GM21825 (cell line): ENCODE measurements at regions not wholly inside any gene's neighbourhood (a gene's known extent, or its start where the extent isn't known, plus 50 kb on each side); places are given as distances from the start of the nearest gene placed in this dataset.
"Not testable (repeated sequence)": the region's sequence is repeated elsewhere in the genome, so short reads cannot be mapped to it uniquely, and the experiment has no call there.

ENCODE experiments used
- ATAC-seq: cut with Tn5 transposase; IDR thresholded peaks from one replicate; pipeline ENCODE4 v1.9.1; 2021; ENCODE audit warnings: mild to moderate bottlenecking, moderate library complexity; ENCODE audit not compliant: unreplicated experiment

- ATAC-seq, result no peak
Measured at GRCh38 chr18:42532119-42532518, 577.1 kb downstream of the PIK3C3 start.

DNA sequence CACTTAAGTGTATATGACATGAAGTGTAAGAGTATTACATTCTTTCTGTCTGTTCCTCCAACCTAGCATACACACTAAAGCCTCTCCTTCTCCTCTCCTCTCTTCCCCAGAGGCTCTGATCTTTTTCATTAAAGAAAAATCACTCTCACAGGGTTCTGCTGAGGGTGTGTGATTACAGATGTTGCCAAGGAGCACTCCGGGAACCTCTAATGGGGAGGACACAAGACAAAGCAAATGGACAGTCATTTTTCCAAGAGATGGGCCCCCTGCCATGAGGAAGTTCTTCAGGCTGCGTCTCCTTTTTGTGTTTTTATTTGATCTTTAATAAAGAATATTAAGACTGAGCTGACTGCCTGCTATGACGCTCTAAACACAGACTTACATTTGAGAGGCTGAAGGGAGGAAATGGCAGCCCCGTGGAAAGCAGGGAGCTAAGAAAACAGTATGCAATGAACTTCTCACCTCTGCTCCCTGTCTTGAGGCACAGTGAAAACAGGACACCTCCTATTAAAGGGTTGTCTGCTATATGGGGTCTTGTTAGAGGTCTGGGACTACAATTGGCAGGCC lies 578.1 kb downstream of the PIK3C3 start:
- ATAC-seq, result no peak

GRCh38 chr18:42533616-42534015 lies 578.6 kb downstream of the PIK3C3 start:
- ATAC-seq, result no peak

DNA sequence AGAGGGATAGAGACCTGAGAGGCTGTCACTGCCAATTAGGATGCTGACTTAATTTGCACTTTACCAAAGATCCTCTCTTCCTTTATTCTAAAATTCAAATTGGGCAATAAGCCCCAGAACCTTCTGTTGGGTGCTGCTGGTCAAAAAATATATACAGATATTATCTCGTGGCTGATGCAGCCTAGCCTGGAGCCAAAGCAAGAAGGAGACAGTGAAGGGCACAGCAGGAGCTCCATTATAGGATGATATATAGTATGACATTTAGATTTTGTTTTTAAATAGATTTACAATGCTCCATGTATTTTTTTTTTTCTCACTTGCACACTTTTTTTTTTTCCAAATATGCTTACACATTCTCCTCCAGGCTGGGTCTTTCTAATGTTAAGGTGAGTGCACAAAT lies 579.3 kb downstream of the PIK3C3 start:
- no peak for ATAC-seq

DNA sequence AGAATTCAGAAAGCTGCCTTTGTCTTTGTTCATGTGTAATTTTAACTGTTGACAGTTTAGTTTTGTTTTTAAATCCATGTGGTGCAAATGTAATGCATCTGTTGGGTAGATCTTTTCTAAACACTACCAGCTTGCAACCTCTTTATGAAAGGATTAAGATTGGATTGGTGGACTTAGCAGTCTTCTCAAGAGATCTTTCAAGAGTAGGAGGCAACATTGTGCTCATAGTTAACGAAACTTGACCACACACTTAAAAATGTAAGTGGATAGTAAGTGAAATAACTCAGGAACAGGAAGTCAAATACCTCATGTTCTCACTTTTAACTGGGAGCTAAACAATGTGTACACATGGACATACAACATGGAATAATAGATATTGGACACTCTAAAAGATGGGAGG lies 579.0 kb downstream of the RIT2 start:
- ATAC-seq, result no peak

DNA sequence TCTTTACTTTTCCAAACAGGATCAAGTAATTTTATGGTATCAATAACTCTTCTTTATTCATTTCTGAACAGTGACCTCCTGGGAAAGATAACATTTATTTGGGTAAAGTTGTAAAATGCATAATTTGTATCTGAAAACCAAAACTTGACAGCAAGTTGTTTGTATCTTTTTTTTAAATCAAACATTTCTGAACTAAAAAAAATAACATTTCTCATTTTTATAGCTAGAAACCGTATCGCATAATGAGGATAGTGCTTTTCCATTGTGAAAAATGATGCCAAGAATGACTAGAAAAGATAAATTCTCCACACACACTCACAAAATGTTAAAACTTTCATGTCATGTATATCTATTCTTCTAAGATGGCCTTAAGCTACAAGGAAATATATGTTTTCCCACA lies 578.2 kb downstream of the RIT2 start:
- ATAC-seq, result no peak

DNA sequence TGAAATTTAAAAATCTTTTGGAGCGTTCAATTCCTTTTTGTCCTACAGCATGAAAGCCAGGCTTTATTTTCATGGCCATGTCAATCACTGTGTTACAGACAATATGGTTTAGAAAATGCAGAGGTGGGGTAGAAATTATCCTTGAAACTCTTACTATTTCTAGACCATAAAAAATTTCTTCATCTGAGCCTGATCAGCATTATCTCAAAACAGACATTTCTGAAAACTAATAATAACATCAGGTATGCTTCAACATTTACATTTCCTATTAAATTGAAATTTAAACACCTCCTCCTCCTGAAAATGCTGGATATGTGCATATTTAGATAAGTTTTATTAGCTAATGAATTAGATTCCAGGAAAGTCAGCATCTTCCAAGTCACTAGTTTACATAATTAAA lies 570.6 kb downstream of the RIT2 start:
- no peak for ATAC-seq

DNA sequence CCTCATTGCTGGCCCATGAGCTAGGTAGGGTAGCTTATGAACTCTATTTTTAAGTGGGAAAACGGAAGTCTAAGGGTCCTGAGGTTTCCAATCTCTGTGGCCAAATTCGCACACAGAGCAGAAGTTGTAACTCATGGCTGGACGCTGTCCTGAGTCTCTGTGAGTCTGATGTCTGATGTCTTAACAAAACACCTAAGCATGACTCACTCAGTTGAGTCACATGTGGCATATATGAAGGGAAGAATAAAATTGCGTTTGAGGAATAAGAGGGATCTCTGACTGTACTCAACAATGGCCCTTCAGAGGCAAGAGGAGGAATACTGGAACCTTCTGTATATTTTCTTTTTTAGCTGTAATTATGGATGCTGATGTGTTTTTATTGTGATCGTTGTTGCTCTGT lies 569.7 kb downstream of the RIT2 start:
- ATAC-seq, result no peak

GRCh38 chr18:42548493-42548892 lies 567.0 kb downstream of the RIT2 start:
- ATAC-seq, result no peak

DNA sequence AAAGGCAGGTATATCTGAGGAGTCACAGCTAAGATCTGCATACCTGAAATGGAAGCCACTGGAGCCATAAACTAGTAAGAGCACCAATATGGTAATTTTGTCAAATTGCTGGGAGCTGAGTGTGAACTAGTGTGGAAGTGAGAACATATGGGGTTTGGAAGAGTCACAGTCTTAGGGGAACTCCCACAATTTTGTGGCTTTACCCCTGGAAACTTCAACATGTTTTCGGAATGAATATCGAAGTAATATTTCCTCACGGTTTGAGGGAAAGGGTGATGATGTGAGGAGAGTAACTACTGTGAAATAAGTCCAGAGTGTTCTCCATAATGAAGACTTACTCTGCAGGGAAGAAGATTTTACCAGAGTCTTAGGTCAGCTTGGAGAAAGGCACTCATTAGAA lies 565.9 kb downstream of the RIT2 start:
- ATAC-seq, result no peak

- not testable (repeated sequence) for ATAC-seq
Measured at GRCh38 chr18:42552559-42552958, 562.9 kb downstream of the RIT2 start.

DNA sequence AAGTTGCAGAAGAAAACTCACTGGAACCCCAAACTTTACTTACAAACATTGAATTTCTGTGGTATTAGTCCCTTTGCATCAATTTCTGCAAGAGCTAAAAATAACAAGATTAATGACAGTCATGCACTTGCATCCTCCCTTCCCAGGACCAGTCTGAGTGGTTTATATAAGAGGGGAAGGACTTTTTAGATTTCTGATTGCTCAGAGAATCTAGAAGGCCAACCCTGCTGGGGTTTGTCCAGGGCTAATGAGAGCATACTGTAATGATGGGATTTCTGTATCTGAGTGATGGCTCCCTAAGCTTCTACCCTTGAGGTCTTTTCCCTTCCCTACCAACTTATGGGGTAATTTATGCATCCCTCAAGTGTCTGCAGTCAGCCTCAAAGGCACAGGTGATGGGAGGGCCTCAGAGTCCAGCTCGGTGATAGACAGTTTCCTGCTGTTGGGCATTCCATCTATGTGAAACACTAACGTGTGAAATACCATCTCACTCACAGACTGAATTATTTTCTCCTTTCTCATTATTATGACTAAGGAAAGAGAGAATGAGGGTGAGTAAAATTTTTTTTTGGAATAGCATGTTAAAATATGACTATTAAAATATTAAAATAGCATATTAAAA lies 556.3 kb downstream of the RIT2 start:
- no peak for ATAC-seq

GRCh38 chr18:42561521-42561920 lies 554.0 kb downstream of the RIT2 start:
- ATAC-seq, result no peak

GRCh38 chr18:42563995-42564394 lies 551.5 kb downstream of the RIT2 start:
- ATAC-seq, result no peak

DNA sequence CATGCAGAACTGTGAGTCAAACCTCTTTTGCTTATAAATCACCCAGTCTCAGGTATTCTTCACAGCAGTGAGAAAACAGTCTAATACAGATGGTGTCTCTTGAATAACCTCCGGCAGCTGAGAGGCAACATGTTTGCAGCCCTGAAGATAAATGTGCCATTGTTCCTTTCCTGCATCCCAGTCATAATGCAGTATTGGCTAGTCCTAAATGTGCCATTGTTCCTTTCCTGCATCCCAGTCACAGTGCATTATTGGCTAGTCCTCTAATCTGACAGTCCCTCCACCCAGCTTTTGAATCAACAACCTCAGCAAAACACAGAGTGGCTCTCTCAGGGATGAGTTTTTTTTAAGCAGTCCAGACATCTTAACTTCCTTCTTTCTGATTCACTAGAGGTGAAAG lies 550.7 kb downstream of the RIT2 start:
- ATAC-seq, result no peak

- no peak for ATAC-seq
Measured at GRCh38 chr18:42568773-42569172, 546.7 kb downstream of the RIT2 start.

- no peak for ATAC-seq
Measured at GRCh38 chr18:42574871-42575270, 540.6 kb downstream of the RIT2 start.

DNA sequence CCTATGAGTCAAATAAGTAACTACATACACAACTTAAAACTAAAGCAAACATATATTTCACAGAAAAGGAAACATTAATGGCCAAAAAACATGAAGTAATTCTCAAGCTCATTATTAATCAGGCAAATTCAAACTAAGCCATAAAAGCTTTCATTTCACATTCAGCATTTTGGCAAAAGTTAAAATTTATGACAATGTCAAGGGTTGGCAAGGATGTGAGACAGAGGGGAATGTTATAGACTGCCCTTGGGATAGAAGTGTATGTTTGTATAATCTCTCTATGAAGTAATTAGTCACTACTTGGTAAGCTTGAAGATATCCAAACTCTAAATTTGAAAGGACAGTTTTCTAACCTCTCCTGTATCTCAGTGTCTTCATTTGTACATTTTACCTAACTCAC lies 539.4 kb downstream of the RIT2 start:
- no peak for ATAC-seq

GRCh38 chr18:42578792-42579191 lies 536.7 kb downstream of the RIT2 start:
- no peak for ATAC-seq

GRCh38 chr18:42582266-42582665 lies 533.2 kb downstream of the RIT2 start:
- no peak for ATAC-seq

GRCh38 chr18:42583283-42583731 lies 532.2 kb downstream of the RIT2 start:
- no peak for ATAC-seq

DNA sequence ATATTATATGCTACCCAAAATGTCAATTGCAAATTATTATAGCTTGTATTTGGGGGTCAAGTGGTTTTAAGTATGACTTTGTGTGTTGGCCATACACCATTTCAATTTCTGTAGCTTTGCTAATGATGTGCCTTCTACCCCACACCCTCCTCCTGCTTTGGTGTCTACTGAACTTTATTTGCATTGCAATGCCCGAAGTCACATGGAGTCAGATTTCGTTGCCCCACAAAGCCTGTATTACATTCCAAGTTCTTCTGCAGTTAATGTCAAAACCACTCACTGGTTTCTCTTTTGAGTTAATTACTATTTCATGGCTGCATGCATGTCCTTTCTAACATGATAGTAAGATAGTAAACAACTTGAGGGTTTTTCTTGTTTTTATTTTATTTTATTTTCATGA lies 528.9 kb downstream of the RIT2 start:
- ATAC-seq, result no peak

- no peak for ATAC-seq
Measured at GRCh38 chr18:42588786-42589185, 526.7 kb downstream of the RIT2 start.
